Hematopoietic multipotent progenitor cell treated with erythropoietin and hydrocortisone succinate and interleukin-3 and kit ligand, for 6 days (in vitro differentiated cells): ENCODE measurements at regions not wholly inside any gene's neighbourhood (a gene's known extent, or its start where the extent isn't known, plus 50 kb on each side); places are given as distances from the start of the nearest gene placed in this dataset.
"Not testable (repeated sequence)": the region's sequence is repeated elsewhere in the genome, so short reads cannot be mapped to it uniquely, and the experiment has no call there.

Experiments
- DNase-seq: peaks from one replicate; pipeline ENCODE4 v3.0.0-alpha.2; 2015

GRCh38 chr2:365367-366275, 77.7 kb upstream of the ALKAL2 start:
- DNase-seq: no peak

- DNase-seq: no peak
Observed at GRCh38 chr2:363824-364470, 76.1 kb upstream of the ALKAL2 start.

GRCh38 chr2:362924-363323, 75.0 kb upstream of the ALKAL2 start:
- DNase-seq: no peak

- no peak for DNase-seq
Observed at GRCh38 chr2:360124-360523, 72.2 kb upstream of the ALKAL2 start.

GRCh38 chr2:359047-359446, 71.2 kb upstream of the ALKAL2 start:
- no peak for DNase-seq

GRCh38 chr2:357811-358210, 69.9 kb upstream of the ALKAL2 start:
- DNase-seq: no peak

GRCh38 chr2:356304-356703, 68.4 kb upstream of the ALKAL2 start:
- DNase-seq: not testable (repeated sequence)

GRCh38 chr2:355773-356172, 67.9 kb upstream of the ALKAL2 start:
- DNase-seq: no peak

GRCh38 chr2:352696-353095, 64.8 kb upstream of the ALKAL2 start:
- no peak for DNase-seq

- no peak for DNase-seq
Observed at GRCh38 chr2:349390-349789, 61.5 kb upstream of the ALKAL2 start.

- DNase-seq: no peak
Observed at GRCh38 chr2:348361-348916, 60.5 kb upstream of the ALKAL2 start.

GRCh38 chr2:344811-345210, 56.9 kb upstream of the ALKAL2 start:
- no peak for DNase-seq

GRCh38 chr2:343355-343754, 55.5 kb upstream of the ALKAL2 start:
- no peak for DNase-seq

- DNase-seq: no peak
Observed at GRCh38 chr2:341912-342311, 54.0 kb upstream of the ALKAL2 start.

GRCh38 chr2:341017-341542, 53.2 kb upstream of the ALKAL2 start:
- no peak for DNase-seq
